SK-N-SH treated with all-trans-retinoic acid at 6 μM for 48 hours (cell line): ENCODE measurements at regions not wholly inside any gene's neighbourhood (a gene's known extent, or its start where the extent isn't known, plus 50 kb on each side); places are given as distances from the start of the nearest gene placed in this dataset.

ENCODE experiments used
- ATAC-seq: fragments of 200-7000 bp; cut with Tn5 transposase; 3 replicates; pipeline ENCODE4 v1.9.1; 2020; ENCODE audit warnings: mild to moderate bottlenecking, moderate library complexity
- ARNTL ChIP-seq: fragments of 450-650 bp; formaldehyde crosslinking; IDR thresholded peaks from 2 replicates; pipeline ENCODE4 v1.5.0; 2020; ENCODE audit warnings: low read depth, mild to moderate bottlenecking, moderate library complexity, borderline replicate concordance
- BACH2 ChIP-seq: fragments of 250-450 bp; sonication (Bioruptor Pico); IDR thresholded peaks from 2 replicates; pipeline ENCODE4 v1.9.0; 2021; ENCODE audit warnings: mild to moderate bottlenecking, borderline replicate concordance
- CSDC2 ChIP-seq: fragments of 250-450 bp; sonication (Bioruptor Pico); IDR thresholded peaks from 2 replicates; pipeline ENCODE4 v1.5.0; 2020; ENCODE audit warnings: mild to moderate bottlenecking, moderate library complexity
- CSRNP3 ChIP-seq: fragments of 250-450 bp; sonication (Bioruptor Pico); IDR thresholded peaks from 2 replicates; pipeline ENCODE4 v1.5.1; 2021; ENCODE audit warnings: mild to moderate bottlenecking, moderate library complexity
- ESRRG ChIP-seq: fragments of 250-450 bp; sonication (Bioruptor Pico); IDR thresholded peaks from 2 replicates; pipeline ENCODE4 v1.6.1; 2021; ENCODE audit warnings: mild to moderate bottlenecking
- GLIS3 ChIP-seq: fragments of 250-450 bp; sonication (Bioruptor Pico); IDR thresholded peaks from 2 replicates; pipeline ENCODE4 v1.5.0; 2020; ENCODE audit warnings: mild to moderate bottlenecking, moderate library complexity
- ISL1 ChIP-seq: fragments of 250-450 bp; sonication (Bioruptor Pico); IDR thresholded peaks from 2 replicates; pipeline ENCODE4 v2.1.2; 2022; ENCODE audit warnings: mild to moderate bottlenecking, moderate library complexity
- OSR1 ChIP-seq: fragments of 250-450 bp; sonication (Bioruptor Pico); IDR thresholded peaks from 2 replicates; pipeline ENCODE4 v1.8.0; 2022; ENCODE audit warnings: moderate library complexity, mild to moderate bottlenecking, inconsistent platforms
- PATZ1 ChIP-seq: fragments of 250-450 bp; sonication (Bioruptor Pico); IDR thresholded peaks from 2 replicates; pipeline ENCODE4 v1.8.0; 2020; ENCODE audit warnings: mild to moderate bottlenecking, moderate library complexity, borderline replicate concordance
- POU6F1 ChIP-seq: fragments of 250-450 bp; sonication (Bioruptor Pico); IDR thresholded peaks from 2 replicates; pipeline ENCODE4 v1.8.0; 2021; ENCODE audit warnings: low read depth, mild to moderate bottlenecking, moderate library complexity, borderline replicate concordance
- PPARA ChIP-seq: fragments of 250-450 bp; sonication (Bioruptor Pico); IDR thresholded peaks from 2 replicates; pipeline ENCODE4 v1.5.0; 2020; ENCODE audit warnings: mild to moderate bottlenecking, borderline replicate concordance
- RARB ChIP-seq: fragments of 250-450 bp; sonication (Bioruptor Pico); IDR thresholded peaks from 2 replicates; pipeline ENCODE4 v1.8.0; 2021; ENCODE audit warnings: mild to moderate bottlenecking, moderate library complexity
- SNAI2 ChIP-seq: fragments of 250-450 bp; sonication (Bioruptor Pico); IDR thresholded peaks from 2 replicates; pipeline ENCODE4 v1.5.0; 2020; ENCODE audit warnings: mild to moderate bottlenecking, moderate library complexity
- TCF4 ChIP-seq: fragments of 250-450 bp; sonication (Bioruptor Pico); IDR thresholded peaks from 2 replicates; pipeline ENCODE4 v1.8.0; 2021; ENCODE audit warnings: mild to moderate bottlenecking, moderate library complexity, borderline replicate concordance
- TOX ChIP-seq: fragments of 250-450 bp; sonication (Bioruptor Pico); IDR thresholded peaks from 2 replicates; pipeline ENCODE4 v1.8.0; 2021; ENCODE audit warnings: mild to moderate bottlenecking, moderate library complexity, borderline replicate concordance
- TSHZ2 ChIP-seq: fragments of 250-450 bp; sonication (Bioruptor Pico); IDR thresholded peaks from 2 replicates; pipeline ENCODE4 v1.5.0; 2020; ENCODE audit warnings: mild to moderate bottlenecking, moderate library complexity
- ZC3H10 ChIP-seq: fragments of 250-450 bp; sonication (Bioruptor Pico); IDR thresholded peaks from 2 replicates; pipeline ENCODE4 v1.5.1; 2021; ENCODE audit warnings: mild to moderate bottlenecking, moderate library complexity
- ZFP3 ChIP-seq: fragments of 250-450 bp; sonication (Bioruptor Pico); IDR thresholded peaks from 2 replicates; pipeline ENCODE4 v1.5.0; 2020; ENCODE audit warnings: mild to moderate bottlenecking, moderate library complexity
- ZFP30 ChIP-seq: fragments of 450-650 bp; formaldehyde crosslinking; IDR thresholded peaks from 2 replicates; pipeline ENCODE4 v1.5.0; 2022; ENCODE audit warnings: mild to moderate bottlenecking, moderate library complexity
- ZNF565 ChIP-seq: fragments of 450-650 bp; formaldehyde crosslinking; conservative IDR thresholded peaks from 2 replicates; pipeline ENCODE4 v1.5.0; 2020; ENCODE audit warnings: low read depth, mild to moderate bottlenecking, moderate library complexity
- ZNF70 ChIP-seq: fragments of 450-650 bp; formaldehyde crosslinking; IDR thresholded peaks from 2 replicates; pipeline ENCODE4 v1.5.0; 2020; ENCODE audit warnings: mild to moderate bottlenecking, moderate library complexity
- ZNF8 ChIP-seq: fragments of 450-650 bp; formaldehyde crosslinking; IDR thresholded peaks from 2 replicates; pipeline ENCODE4 v1.5.0; 2020; ENCODE audit warnings: mild to moderate bottlenecking, moderate library complexity

GRCh38 chr2:199147216-199147615 is 310.5 kb downstream of the SATB2 start:
- no peak for ATAC-seq
- TF ChIP-seq ZC3H10 (CRISPR knock-in tag) (no peak), GLIS3 (CRISPR knock-in tag) (no peak), PATZ1 (CRISPR knock-in tag) (no peak), ZNF8 (CRISPR knock-in tag) (no peak), PPARA (no peak), ZFP3 (CRISPR knock-in tag) (no peak), RARB (CRISPR knock-in tag) (no peak), CSDC2 (CRISPR knock-in tag) (no peak), BACH2 (CRISPR knock-in tag) (no peak), SNAI2 (CRISPR knock-in tag) (no peak), ZNF565 (CRISPR knock-in tag) (no peak), OSR1 (CRISPR knock-in tag) (no peak), TCF4 (CRISPR knock-in tag) (no peak), ZFP30 (CRISPR knock-in tag) (no peak), TSHZ2 (no peak), TOX (no peak), CSRNP3 (no peak)

GRCh38 chr2:199144546-199144945 is 313.2 kb downstream of the SATB2 start:
- ATAC-seq = no peak
- TF ChIP-seq GLIS3 (CRISPR knock-in tag) = no peak
- TF ChIP-seq ZNF70 (CRISPR knock-in tag) = no peak
- no peak for TF ChIP-seq OSR1 (CRISPR knock-in tag)
- TF ChIP-seq ZFP3 (CRISPR knock-in tag) = no peak
- no peak for TF ChIP-seq TCF4 (CRISPR knock-in tag)
- TF ChIP-seq PATZ1 (CRISPR knock-in tag) = no peak
- TF ChIP-seq CSRNP3 = no peak
- TF ChIP-seq SNAI2 (CRISPR knock-in tag) = no peak
- no peak for TF ChIP-seq ARNTL (CRISPR knock-in tag)
- TF ChIP-seq POU6F1 (CRISPR knock-in tag) = no peak
- no peak for TF ChIP-seq ISL1
- TF ChIP-seq PPARA = no peak
- no peak for TF ChIP-seq ZNF565 (CRISPR knock-in tag)
- no peak for TF ChIP-seq ESRRG (CRISPR knock-in tag)
- no peak for TF ChIP-seq TOX
- TF ChIP-seq BACH2 (CRISPR knock-in tag) = no peak
- no peak for TF ChIP-seq ZC3H10 (CRISPR knock-in tag)
- TF ChIP-seq, all 23 proteins: peak for 0
